PC-3 (cell line): ENCODE measurements at regions not wholly inside any gene's neighbourhood (a gene's known extent, or its start where the extent isn't known, plus 50 kb on each side); places are given as distances from the start of the nearest gene placed in this dataset.

Source experiments
- ATAC-seq: fragments of 200-7000 bp; cut with Tn5 transposase; 2 replicates; pipeline ENCODE4 v1.9.1; 2020; ENCODE audit warnings: mild to moderate bottlenecking, moderate library complexity
- BruUV-seq: library from RNA; stranded (reverse); fragments of 400-500 nt; replicated peaks from 2 replicates; lab custom pipeline; 2021; lab: Mats Ljungman, UMichigan
- CTCF ChIA-PET: fragments of 300-600 bp; sonication (Branson Sonifier 250); formaldehyde crosslinking; loops from one replicate; lab custom pipeline; 2022; ENCODE audit warnings: antibody characterized with exemption; lab: Charles Lee
- POLR2A ChIA-PET: fragments of 300-600 bp; sonication (Branson Sonifier 250); formaldehyde crosslinking; loops from one replicate; lab custom pipeline; 2022; ENCODE audit warnings: antibody characterized with exemption; ENCODE audit not compliant: unreplicated experiment; lab: Charles Lee
- DNase-seq: peaks from one replicate; pipeline ENCODE4 v3.0.0-alpha.2; 2015
- H2AFZ ChIP-seq: fragments of 300-600 bp; sonication (generic); 2 replicates; pipeline ENCODE4 v1.6.0; 2016; ENCODE audit warnings: antibody characterized with exemption, low read length
- H3F3A ChIP-seq: fragments of 300-600 bp; sonication (generic); one replicate; pipeline ENCODE4 v1.6.0; 2017; ENCODE audit warnings: antibody characterized with exemption, low read length, control low read depth, mild to moderate bottlenecking; ENCODE audit not compliant: unreplicated experiment
- H3K27ac ChIP-seq: fragments of 300-600 bp; sonication (generic); 2 replicates; pipeline ENCODE4 v1.5.1; 2016; ENCODE audit warnings: mild to moderate bottlenecking, low read length
- H3K27me3 ChIP-seq: fragments of 300-600 bp; sonication (generic); 2 replicates; pipeline ENCODE4 v1.6.1; 2016; ENCODE audit warnings: low read length, mixed read lengths
- H3K36me3 ChIP-seq: fragments of 300-600 bp; sonication (generic); 2 replicates; pipeline ENCODE4 v1.6.1; 2016; ENCODE audit warnings: low read depth, mixed run types, low read length, mixed read lengths
- H3K4me1 ChIP-seq: fragments of 300-600 bp; sonication (generic); 2 replicates; pipeline ENCODE4 v1.5.1; 2016; ENCODE audit warnings: low read length; ENCODE audit not compliant: insufficient read depth
- H3K4me2 ChIP-seq: fragments of 300-600 bp; sonication (generic); 2 replicates; pipeline ENCODE4 v1.6.0; 2016; ENCODE audit warnings: low read length
- H3K4me3 ChIP-seq: fragments of 300-600 bp; sonication (generic); 2 replicates; pipeline ENCODE4 v1.5.1; 2016; ENCODE audit warnings: mild to moderate bottlenecking, low read length, mixed read lengths
- H3K79me2 ChIP-seq: fragments of 300-600 bp; sonication (generic); 2 replicates; pipeline ENCODE4 v1.6.1; 2017; ENCODE audit warnings: low read length, mixed read lengths
- H3K9ac ChIP-seq: fragments of 300-600 bp; sonication (generic); 2 replicates; pipeline ENCODE4 v1.6.0; 2016; ENCODE audit warnings: mild to moderate bottlenecking, low read length
- H3K9me2 ChIP-seq: fragments of 300-600 bp; sonication (generic); replicated peaks from 2 replicates; pipeline ENCODE4 v1.6.1; 2016; ENCODE audit warnings: mixed run types, low read length, mixed read lengths
- H3K9me3 ChIP-seq: fragments of 300-600 bp; sonication (generic); 2 replicates; pipeline ENCODE4 v1.6.1; 2016; ENCODE audit warnings: low read length, mixed read lengths
- H4K20me1 ChIP-seq: fragments of 300-600 bp; sonication (generic); 2 replicates; pipeline ENCODE4 v1.6.1; 2016; ENCODE audit warnings: low read length, mixed read lengths
- CTCF ChIP-seq: fragments of 300-600 bp; sonication (generic); conservative IDR thresholded peaks from 2 replicates; pipeline ENCODE4 v1.5.1; 2017; ENCODE audit warnings: antibody characterized with exemption, low read depth, mild to moderate bottlenecking, low read length
- EZH2 ChIP-seq: fragments of 300-600 bp; sonication (generic); IDR thresholded peaks from one replicate; pipeline ENCODE4 v1.6.1; 2017; ENCODE audit warnings: antibody characterized with exemption, mild to moderate bottlenecking, low read length; ENCODE audit not compliant: unreplicated experiment
- EZH2phosphoT487 ChIP-seq: fragments of 300-600 bp; sonication (generic); IDR thresholded peaks from 2 replicates; pipeline ENCODE4 v1.6.1; 2018; ENCODE audit warnings: mild to moderate bottlenecking, antibody characterized with exemption, low read length, borderline replicate concordance
- intact Hi-C: fragments of 100-400 bp; cut with micrococcal nuclease; formaldehyde crosslinking; loops from 2 replicates; pipeline ENCODE4 v1.9.0; 2023

GRCh38 chr6:164756723-164757122 is 552.7 kb downstream of the C6orf118 start:
- BruUV-seq, result no TSS peak
- Histone ChIP-seq H3K4me2 (no peak overlapping the region), H3K79me2 (no peaks in the 10 kb centered on the region), H3K9me2 (no peaks in the 10 kb centered on the region), H3K9me3 (no peaks in the 10 kb centered on the region), H3K9ac (no peak overlapping the region), H3K36me3 (no peaks in the 10 kb centered on the region), H3K27me3 (no peaks in the 10 kb centered on the region), H3K4me1 (no peaks in the 10 kb centered on the region), H3F3A (no peaks in the 10 kb centered on the region), H4K20me1 (no peaks in the 10 kb centered on the region), H3K27ac (no peak overlapping the region), H2AFZ (no peak overlapping the region), H3K4me3 (no peak overlapping the region)
- no peak for ATAC-seq
- intact Hi-C loops, result no loop called here
- DNase-seq, result no peak
- ChIA-PET CTCF (no interaction called here), POLR2A (no interaction called here)
- TF ChIP-seq EZH2 (no peak), EZH2phosphoT487 (no peak), CTCF (no peak)

GRCh38 chr6:164756142-164756541 is 553.3 kb downstream of the C6orf118 start:
- intact Hi-C loops, result no loop called here
- H3K27me3 ChIP-seq, result no peaks in the 10 kb centered on the region
- ChIA-PET POLR2A (no interaction called here), CTCF (no interaction called here)
- H3K4me1 ChIP-seq, result no peaks in the 10 kb centered on the region
- no peak overlapping the region for H3K4me3 ChIP-seq
- ATAC-seq (no peak), DNase-seq (no peak)
- no peaks in the 10 kb centered on the region for H3K9me3 ChIP-seq
- no peaks in the 10 kb centered on the region for H3K79me2 ChIP-seq
- no peak overlapping the region for H3K27ac ChIP-seq
- H3F3A ChIP-seq, result no peaks in the 10 kb centered on the region
- H3K9me2 ChIP-seq, result no peaks in the 10 kb centered on the region
- no peak for TF ChIP-seq CTCF
- TF ChIP-seq EZH2, result no peak
- TF ChIP-seq EZH2phosphoT487, result no peak
- H3K9ac ChIP-seq, result no peak overlapping the region
- H3K36me3 ChIP-seq, result no peaks in the 10 kb centered on the region
- H3K4me2 ChIP-seq, result no peak overlapping the region
- BruUV-seq, result no TSS peak
- H2AFZ ChIP-seq, result no peak overlapping the region
- H4K20me1 ChIP-seq, result no peaks in the 10 kb centered on the region

- TF ChIP-seq EZH2, result no peak
- no peak for TF ChIP-seq CTCF
- TF ChIP-seq EZH2phosphoT487, result no peak
- no peaks in the 10 kb centered on the region for H3F3A ChIP-seq
Observed at GRCh38 chr6:164753517-164753916, 555.9 kb downstream of the C6orf118 start.

More at GRCh38 chr6:164753517-164753916, 555.9 kb downstream of the C6orf118 start:
- H3K9ac ChIP-seq, result no peak overlapping the region
- no peaks in the 10 kb centered on the region for H3K27me3 ChIP-seq
- no peaks in the 10 kb centered on the region for H3K4me1 ChIP-seq
- intact Hi-C loops, result no loop called here
- DNase-seq (peak; percentile 54), ATAC-seq (no peak)
- H3K9me3 ChIP-seq, result no peaks in the 10 kb centered on the region
- ChIA-PET CTCF (no interaction called here), POLR2A (no interaction called here)
- H3K4me3 ChIP-seq, result no peak overlapping the region
- H3K79me2 ChIP-seq, result no peaks in the 10 kb centered on the region
- H4K20me1 ChIP-seq, result no peaks in the 10 kb centered on the region
- H3K36me3 ChIP-seq, result no peaks in the 10 kb centered on the region
- H3K27ac ChIP-seq, result no peak overlapping the region
- H3K9me2 ChIP-seq, result no peaks in the 10 kb centered on the region
- BruUV-seq, result no TSS peak
- no peak overlapping the region for H2AFZ ChIP-seq
- no peak overlapping the region for H3K4me2 ChIP-seq
